Activated CD8-positive, alpha-beta memory T cell treated with anti-CD3 and anti-CD28 coated beads, Interleukin-2, amount 50 U/mL, for 48 hours (primary cell): ENCODE measurements at regions not wholly inside any gene's neighbourhood (a gene's known extent, or its start where the extent isn't known, plus 50 kb on each side); places are given as distances from the start of the nearest gene placed in this dataset.

Source experiments
- DNase-seq: peaks from one replicate; pipeline ENCODE4 v3.0.0-alpha.2; 2020

- DNase-seq, result no peak
Measured at GRCh38 chr16:82404586-82405315, 222.0 kb upstream of the CDH13 start.

- DNase-seq, result no peak
Measured at GRCh38 chr16:82402665-82403218, 224.0 kb upstream of the CDH13 start.

- DNase-seq, result no peak
Measured at GRCh38 chr16:82400046-82400445, 226.7 kb upstream of the CDH13 start.

- no peak for DNase-seq
Measured at GRCh38 chr16:82396509-82396908, 226.5 kb upstream of the MPHOSPH6 start.

GRCh38 chr16:82395212-82395611, 225.2 kb upstream of the MPHOSPH6 start:
- DNase-seq, result no peak

- DNase-seq, result no peak
Measured at GRCh38 chr16:82391690-82392089, 221.7 kb upstream of the MPHOSPH6 start.

- DNase-seq, result no peak
Measured at GRCh38 chr16:82389956-82390650, 220.1 kb upstream of the MPHOSPH6 start.

GRCh38 chr16:82386761-82387160, 216.7 kb upstream of the MPHOSPH6 start:
- DNase-seq, result no peak

- no peak for DNase-seq
Measured at GRCh38 chr16:82384949-82385348, 214.9 kb upstream of the MPHOSPH6 start.

GRCh38 chr16:82384017-82384416, 214.0 kb upstream of the MPHOSPH6 start:
- no peak for DNase-seq

- no peak for DNase-seq
Measured at GRCh38 chr16:82382521-82382920, 212.5 kb upstream of the MPHOSPH6 start.

GRCh38 chr16:82379551-82379950, 209.5 kb upstream of the MPHOSPH6 start:
- DNase-seq, result no peak

- no peak for DNase-seq
Measured at GRCh38 chr16:82373976-82374375, 204.0 kb upstream of the MPHOSPH6 start.

- no peak for DNase-seq
Measured at GRCh38 chr16:82370282-82370681, 200.3 kb upstream of the MPHOSPH6 start.

GRCh38 chr16:82368041-82368440, 198.0 kb upstream of the MPHOSPH6 start:
- DNase-seq, result no peak

- DNase-seq, result no peak
Measured at GRCh38 chr16:82366462-82366861, 196.4 kb upstream of the MPHOSPH6 start.

- DNase-seq, result no peak
Measured at GRCh38 chr16:82364690-82365089, 194.7 kb upstream of the MPHOSPH6 start.

- no peak for DNase-seq
Measured at GRCh38 chr16:82363026-82363816, 193.2 kb upstream of the MPHOSPH6 start.

GRCh38 chr16:82361885-82362284, 191.9 kb upstream of the MPHOSPH6 start:
- no peak for DNase-seq

GRCh38 chr16:82360024-82360783, 190.2 kb upstream of the MPHOSPH6 start:
- no peak for DNase-seq

- DNase-seq, result no peak
Measured at GRCh38 chr16:82358606-82359221, 188.7 kb upstream of the MPHOSPH6 start.

- no peak for DNase-seq
Measured at GRCh38 chr16:82358161-82358560, 188.1 kb upstream of the MPHOSPH6 start.
